Esophagus muscularis mucosa (tissue), 4 donors: ENCODE measurements at regions not wholly inside any gene's neighbourhood (a gene's known extent, or its start where the extent isn't known, plus 50 kb on each side); places are given as distances from the start of the nearest gene placed in this dataset.

Experiments used
- CTCF ChIP-seq, 3 experiments: fragments of 200-600 bp in 2 of 3; fragments of 450-650 bp in 1 of 3; sonication (generic) in 2 of 3; IDR thresholded peaks; one replicate each; pipeline ENCODE4 v1.5.1; 2017 to 2019; ENCODE audit warnings: antibody characterized with exemption in 3 of 3, mild to moderate bottlenecking in 2 of 3, moderate library complexity in 1 of 3
- EP300 ChIP-seq: sonication (generic); formaldehyde crosslinking; IDR thresholded peaks from one replicate; pipeline ENCODE4 v1.6.1; 2017; ENCODE audit warnings: antibody characterized with exemption
- POLR2A ChIP-seq: fragments of 450-650 bp; IDR thresholded peaks from one replicate; pipeline ENCODE4 v1.6.1; 2017; ENCODE audit warnings: antibody characterized with exemption, moderate library complexity, mild to moderate bottlenecking, low read depth
- POLR2AphosphoS5 ChIP-seq, 2 donors: sonication (generic); formaldehyde crosslinking; IDR thresholded peaks; one replicate each; pipeline ENCODE4 v1.6.1; 2017; ENCODE audit warnings: antibody characterized with exemption in 2 of 2

- TF ChIP-seq CTCF (IDR thresholded peaks at IDR 0.05) (no peak), POLR2A (no peak), EP300 (no peak), POLR2AphosphoS5 (IDR thresholded peaks at IDR 0.05) (no peak)
Measured at GRCh38 chr2:17182399-17182798, 335.8 kb downstream of the RAD51AP2 start.
